ENCODE measurements at regions not wholly inside any gene's neighbourhood (a gene's known extent, or its start where the extent isn't known, plus 50 kb on each side); places are given as distances from the start of the nearest gene placed in this dataset.

GRCh38 chr3:153438271-153438670 is 276.2 kb downstream of the RAP2B start:
- DNase-seq (ENCODE audit: low spot score), result no peak

- DNase-seq (ENCODE audit: low spot score), result no peak
Measured at GRCh38 chr3:153439780-153440179, 277.8 kb downstream of the RAP2B start.

- no peak for DNase-seq (ENCODE audit: low spot score)
Measured at GRCh38 chr3:153440311-153440710, 278.3 kb downstream of the RAP2B start.

- DNase-seq (ENCODE audit: low spot score), result no peak
Measured at GRCh38 chr3:153442386-153442785, 280.4 kb downstream of the RAP2B start.

GRCh38 chr3:153442799-153443487 is 280.9 kb downstream of the RAP2B start:
- no peak for DNase-seq (ENCODE audit: low spot score)

GRCh38 chr3:153443961-153444360 is 281.9 kb downstream of the RAP2B start:
- DNase-seq (ENCODE audit: low spot score), result peak; percentile 37

GRCh38 chr3:153445817-153446216 is 283.8 kb downstream of the RAP2B start:
- no peak for DNase-seq (ENCODE audit: low spot score)

- no peak for DNase-seq (ENCODE audit: low spot score)
Measured at GRCh38 chr3:153448151-153448829, 286.3 kb downstream of the RAP2B start.

- no peak for DNase-seq (ENCODE audit: low spot score)
Measured at GRCh38 chr3:153456833-153457545, 295.0 kb downstream of the RAP2B start.

- DNase-seq (ENCODE audit: low spot score), result no peak
Measured at GRCh38 chr3:153458881-153459280, 296.9 kb downstream of the RAP2B start.

GRCh38 chr3:153462545-153462944 is 300.5 kb downstream of the RAP2B start:
- DNase-seq (ENCODE audit: low spot score), result no peak

- DNase-seq (ENCODE audit: low spot score), result no peak
Measured at GRCh38 chr3:153463895-153464294, 301.9 kb downstream of the RAP2B start.

- DNase-seq (ENCODE audit: low spot score), result no peak
Measured at GRCh38 chr3:153469162-153469561, 307.1 kb downstream of the RAP2B start.

GRCh38 chr3:153484842-153485241 is 322.8 kb downstream of the RAP2B start:
- no peak for DNase-seq (ENCODE audit: low spot score)

GRCh38 chr3:153495422-153495821 is 333.4 kb downstream of the RAP2B start:
- no peak for DNase-seq (ENCODE audit: low spot score)

GRCh38 chr3:153502682-153503081 is 340.7 kb downstream of the RAP2B start:
- no peak for DNase-seq (ENCODE audit: low spot score)

GRCh38 chr3:153503873-153504272 is 341.8 kb downstream of the RAP2B start:
- DNase-seq (ENCODE audit: low spot score), result no peak

GRCh38 chr3:153506205-153506604 is 344.2 kb downstream of the RAP2B start:
- peak; percentile 20 for DNase-seq (ENCODE audit: low spot score)

- peak; percentile 35 for DNase-seq (ENCODE audit: low spot score)
Measured at GRCh38 chr3:153506686-153507085, 344.7 kb downstream of the RAP2B start.

- DNase-seq (ENCODE audit: low spot score), result peak; percentile 44
Measured at GRCh38 chr3:153513236-153513635, 351.2 kb downstream of the RAP2B start.

GRCh38 chr3:153528473-153528872 is 366.4 kb downstream of the RAP2B start:
- DNase-seq (ENCODE audit: low spot score), result no peak

GRCh38 chr3:153539263-153539662 is 377.2 kb downstream of the RAP2B start:
- DNase-seq (ENCODE audit: low spot score), result no peak

GRCh38 chr3:153545471-153545870 is 383.4 kb downstream of the RAP2B start:
- DNase-seq (ENCODE audit: low spot score), result no peak

All from HT-29 (cell line).